HL-60 (cell line): ENCODE measurements at regions not wholly inside any gene's neighbourhood (a gene's known extent, or its start where the extent isn't known, plus 50 kb on each side); places are given as distances from the start of the nearest gene placed in this dataset.

Experiments
- CTCF ChIP-seq: IDR thresholded peaks from one replicate; pipeline ENCODE4 v1.5.1; 2011; ENCODE audit warnings: low read length, control low read depth, inconsistent platforms; ENCODE audit not compliant: insufficient read depth
- GABPA ChIP-seq: IDR thresholded peaks from 2 replicates; pipeline ENCODE4 v1.6.1; 2012; ENCODE audit warnings: low read depth
- POLR2AphosphoS5 ChIP-seq: IDR thresholded peaks from 2 replicates; pipeline ENCODE4 v1.6.1; 2012; ENCODE audit warnings: low read depth
- REST ChIP-seq: IDR thresholded peaks from 2 replicates; pipeline ENCODE4 v1.6.1; 2012; ENCODE audit warnings: low read depth; ENCODE audit not compliant: insufficient replicate concordance
- SPI1 ChIP-seq: IDR thresholded peaks from 2 replicates; pipeline ENCODE4 v1.6.1; 2012; ENCODE audit warnings: low read depth, mild to moderate bottlenecking, borderline replicate concordance

- no peak for TF ChIP-seq CTCF
- TF ChIP-seq REST, result no peak
- TF ChIP-seq SPI1, result no peak
- TF ChIP-seq POLR2AphosphoS5, result no peak
- no peak for TF ChIP-seq GABPA
These were observed 62.9 kb upstream of the FZD7 start for GRCh38 chr2:201970786-201971108.
